WTC11 (cell line): ENCODE measurements at regions not wholly inside any gene's neighbourhood (a gene's known extent, or its start where the extent isn't known, plus 50 kb on each side); places are given as distances from the start of the nearest gene placed in this dataset.
"Not testable (repeated sequence)": the region's sequence is repeated elsewhere in the genome, so short reads cannot be mapped to it uniquely, and the experiment has no call there.

ENCODE experiments used
- CREB1 ChIP-seq: sonication (generic); formaldehyde crosslinking; IDR thresholded peaks from 2 replicates; pipeline ENCODE4 v1.8.0; 2023; ENCODE audit warnings: mild to moderate bottlenecking, missing genetic modification reagents
- GABPB1 ChIP-seq: sonication (generic); formaldehyde crosslinking; IDR thresholded peaks from 2 replicates; pipeline ENCODE4 v1.8.1; 2023; ENCODE audit warnings: mild to moderate bottlenecking, missing genetic modification reagents
- MYBL2 ChIP-seq: sonication (generic); formaldehyde crosslinking; IDR thresholded peaks from 2 replicates; pipeline ENCODE4 v1.8.1; 2023; ENCODE audit warnings: mild to moderate bottlenecking, moderate library complexity, missing genetic modification reagents
- NR3C1 ChIP-seq: sonication (generic); formaldehyde crosslinking; conservative IDR thresholded peaks from 2 replicates; pipeline ENCODE4 v1.8.1; 2023; ENCODE audit warnings: low read depth, mild to moderate bottlenecking, missing genetic modification reagents
- USF2 ChIP-seq: sonication (generic); formaldehyde crosslinking; IDR thresholded peaks from 2 replicates; pipeline ENCODE4 v1.8.1; 2023; ENCODE audit warnings: mild to moderate bottlenecking, missing genetic modification reagents, moderate library complexity

- TF ChIP-seq GABPB1 (CRISPR knock-in tag); CREB1; MYBL2 (CRISPR knock-in tag); USF2 (CRISPR knock-in tag); NR3C1: not testable (repeated sequence)
These were observed 967.0 kb upstream of the DEFB115 start for GRCh38 chr20:30290361-30291063.
